ENCODE measurements at regions not wholly inside any gene's neighbourhood (a gene's known extent, or its start where the extent isn't known, plus 50 kb on each side); places are given as distances from the start of the nearest gene placed in this dataset.

- Histone ChIP-seq H3K36me3 (replicated peaks; ENCODE audit: low read depth, low read length) (no peaks in the 10 kb centered on the region), H3K79me2 (ENCODE audit: low read length) (no peaks in the 10 kb centered on the region), H3K27me3 (ENCODE audit: low read depth, low read length) (no peaks in the 10 kb centered on the region), H3K4me2 (ENCODE audit: low read length) (no peak overlapping the region), H3K4me1 (ENCODE audit: low read length) (no peaks in the 10 kb centered on the region), H3K9ac (ENCODE audit: low read length) (no peak overlapping the region), H4K20me1 (ENCODE audit: insufficient read depth, low read length) (no peaks in the 10 kb centered on the region), H3K9me3 (ENCODE audit: insufficient read depth, low read length) (no peaks in the 10 kb centered on the region), H3K27ac (ENCODE audit: low read length) (no peak overlapping the region), H3K4me3 (ENCODE audit: low read length) (no peak overlapping the region), H2AFZ (ENCODE audit: low read depth, low read length) (no peak overlapping the region)
- TF ChIP-seq EZH2phosphoT487 (IDR thresholded peaks at IDR 0.05; ENCODE audit: low read depth) (no peak), CTCF (IDR thresholded peaks at IDR 0.05; ENCODE audit: low read depth, low read length) (no peak)
These were observed 246.9 kb downstream of the CGGBP1 start for GRCh38 chr3:87811953-87812352.

GRCh38 chr3:87810452-87811016 lies 248.3 kb downstream of the CGGBP1 start:
- no peak overlapping the region for H3K27ac ChIP-seq (ENCODE audit: low read length)
- no peak overlapping the region for H3K4me2 ChIP-seq (ENCODE audit: low read length)

GRCh38 chr3:87805670-87806069 lies 253.1 kb downstream of the CGGBP1 start:
- Histone ChIP-seq H3K4me2 (ENCODE audit: low read length) (0 out of 2 replicates have a peak overlapping the region, but pooled peaks have one; percentile 1), H4K20me1 (ENCODE audit: insufficient read depth, low read length) (no peaks in the 10 kb centered on the region), H3K79me2 (ENCODE audit: low read length) (no peaks in the 10 kb centered on the region), H2AFZ (ENCODE audit: low read depth, low read length) (no peak overlapping the region), H3K4me1 (ENCODE audit: low read length) (peaks cover 8% of the 10 kb centered on the region), H3K27ac (ENCODE audit: low read length) (no peak overlapping the region), H3K9ac (ENCODE audit: low read length) (no peak overlapping the region), H3K4me3 (ENCODE audit: low read length) (no peak overlapping the region), H3K36me3 (replicated peaks; ENCODE audit: low read depth, low read length) (no peaks in the 10 kb centered on the region), H3K27me3 (ENCODE audit: low read depth, low read length) (no peaks in the 10 kb centered on the region), H3K9me3 (ENCODE audit: insufficient read depth, low read length) (no peaks in the 10 kb centered on the region)
- TF ChIP-seq CTCF (IDR thresholded peaks at IDR 0.05; ENCODE audit: low read depth, low read length) (no peak), EZH2phosphoT487 (IDR thresholded peaks at IDR 0.05; ENCODE audit: low read depth) (no peak)

More at GRCh38 chr3:87810452-87811016, 248.3 kb downstream of the CGGBP1 start:
- Histone ChIP-seq H3K36me3 (replicated peaks; ENCODE audit: low read depth, low read length) (no peaks in the 10 kb centered on the region), H3K9ac (ENCODE audit: low read length) (no peak overlapping the region), H2AFZ (ENCODE audit: low read depth, low read length) (no peak overlapping the region), H3K9me3 (ENCODE audit: insufficient read depth, low read length) (no peaks in the 10 kb centered on the region), H4K20me1 (ENCODE audit: insufficient read depth, low read length) (no peaks in the 10 kb centered on the region), H3K79me2 (ENCODE audit: low read length) (no peaks in the 10 kb centered on the region), H3K27me3 (ENCODE audit: low read depth, low read length) (no peaks in the 10 kb centered on the region), H3K4me3 (ENCODE audit: low read length) (no peak overlapping the region), H3K4me1 (ENCODE audit: low read length) (peaks cover 7% of the 10 kb centered on the region)
- TF ChIP-seq EZH2phosphoT487 (IDR thresholded peaks at IDR 0.05; ENCODE audit: low read depth) (no peak), CTCF (IDR thresholded peaks at IDR 0.05; ENCODE audit: low read depth, low read length) (no peak)

GRCh38 chr3:87801409-87801808 lies 257.4 kb downstream of the CGGBP1 start:
- H4K20me1 ChIP-seq (ENCODE audit: insufficient read depth, low read length): no peaks in the 10 kb centered on the region
- no peaks in the 10 kb centered on the region for H3K36me3 ChIP-seq (replicated peaks; ENCODE audit: low read depth, low read length)
- TF ChIP-seq CTCF (IDR thresholded peaks at IDR 0.05; ENCODE audit: low read depth, low read length) (no peak), EZH2phosphoT487 (IDR thresholded peaks at IDR 0.05; ENCODE audit: low read depth) (no peak)
- no peaks in the 10 kb centered on the region for H3K9me3 ChIP-seq (ENCODE audit: insufficient read depth, low read length)
- no peaks in the 10 kb centered on the region for H3K27me3 ChIP-seq (ENCODE audit: low read depth, low read length)
- no peak overlapping the region for H3K4me3 ChIP-seq (ENCODE audit: low read length)
- H2AFZ ChIP-seq (ENCODE audit: low read depth, low read length): no peak overlapping the region
- no peak overlapping the region for H3K4me2 ChIP-seq (ENCODE audit: low read length)
- H3K79me2 ChIP-seq (ENCODE audit: low read length): no peaks in the 10 kb centered on the region
- H3K27ac ChIP-seq (ENCODE audit: low read length): no peak overlapping the region
- H3K4me1 ChIP-seq (ENCODE audit: low read length): peaks cover 8% of the 10 kb centered on the region
- no peak overlapping the region for H3K9ac ChIP-seq (ENCODE audit: low read length)

Measured in OCI-LY3 (cell line).